Ammon's horn (tissue), 1 donor: ENCODE measurements at regions not wholly inside any gene's neighbourhood (a gene's known extent, or its start where the extent isn't known, plus 50 kb on each side); places are given as distances from the start of the nearest gene placed in this dataset.
"Not testable (repeated sequence)": the region's sequence is repeated elsewhere in the genome, so short reads cannot be mapped to it uniquely, and the experiment has no call there.

Experiments
- DNase-seq: peaks from one replicate; pipeline ENCODE4 v3.0.0-alpha.2; 2016; ENCODE audit warnings: low spot score

- peak; percentile 81 for DNase-seq
These were observed 115.5 kb upstream of the G2E3 start for GRCh38 chr14:30443368-30444007.

GRCh38 chr14:30444451-30444850 is 114.5 kb upstream of the G2E3 start:
- DNase-seq, result no peak

- DNase-seq, result no peak
These were observed 113.8 kb upstream of the G2E3 start for GRCh38 chr14:30445011-30445793.

GRCh38 chr14:30445852-30446251 is 113.1 kb upstream of the G2E3 start:
- DNase-seq, result peak; percentile 13

GRCh38 chr14:30450631-30451545 is 108.1 kb upstream of the G2E3 start:
- DNase-seq, result peak; percentile 5

- no peak for DNase-seq
These were observed 102.7 kb upstream of the G2E3 start for GRCh38 chr14:30456296-30456695.

GRCh38 chr14:30462358-30462757 is 96.6 kb upstream of the G2E3 start:
- DNase-seq, result no peak

- no peak for DNase-seq
These were observed 94.5 kb upstream of the G2E3 start for GRCh38 chr14:30464481-30464880.

- no peak for DNase-seq
These were observed 90.6 kb upstream of the G2E3 start for GRCh38 chr14:30468354-30468753.

- DNase-seq, result no peak
These were observed 87.0 kb upstream of the G2E3 start for GRCh38 chr14:30471980-30472379.

- not testable (repeated sequence) for DNase-seq
These were observed 84.9 kb upstream of the G2E3 start for GRCh38 chr14:30473846-30474696.

- DNase-seq, result no peak
These were observed 76.7 kb upstream of the G2E3 start for GRCh38 chr14:30482276-30482675.

- no peak for DNase-seq
These were observed 74.8 kb upstream of the G2E3 start for GRCh38 chr14:30484201-30484600.

GRCh38 chr14:30484976-30485375 is 74.0 kb upstream of the G2E3 start:
- DNase-seq, result no peak

GRCh38 chr14:30496852-30497251 is 62.1 kb upstream of the G2E3 start:
- no peak for DNase-seq

GRCh38 chr14:30499358-30499757 is 59.6 kb upstream of the G2E3 start:
- no peak for DNase-seq

GRCh38 chr14:30500222-30500621 is 58.7 kb upstream of the G2E3 start:
- DNase-seq, result no peak

GRCh38 chr14:30507209-30507608 is 51.7 kb upstream of the G2E3 start:
- DNase-seq, result no peak
